HK-2 (cell line): ENCODE measurements at regions not wholly inside any gene's neighbourhood (a gene's known extent, or its start where the extent isn't known, plus 50 kb on each side); places are given as distances from the start of the nearest gene placed in this dataset.
"Not testable (repeated sequence)": the region's sequence is repeated elsewhere in the genome, so short reads cannot be mapped to it uniquely, and the experiment has no call there.

Experiments
- DNase-seq: peaks from one replicate; pipeline ENCODE4 v3.0.0-alpha.2; 2018; ENCODE audit not compliant: unreplicated experiment

DNA sequence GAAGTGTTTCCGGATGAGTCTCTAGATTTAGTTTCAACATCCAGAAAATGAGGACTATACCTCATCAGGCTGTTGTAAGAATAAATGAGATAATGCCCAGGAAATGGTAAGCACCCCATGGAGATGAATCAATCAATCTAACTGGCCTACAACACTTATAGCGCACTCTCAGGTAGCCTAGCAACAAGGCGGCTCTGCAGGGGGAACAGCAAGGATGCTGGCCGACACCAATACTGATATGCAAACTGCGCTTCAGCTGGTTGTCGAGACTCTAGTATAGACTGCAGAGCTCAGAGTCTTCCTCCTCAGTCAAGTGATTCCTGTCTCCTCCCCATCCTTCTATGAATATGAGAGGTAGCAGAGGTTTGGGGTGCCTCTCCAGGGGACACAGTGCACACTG lies 218.8 kb upstream of the WWC1 start:
- no peak for DNase-seq

DNA sequence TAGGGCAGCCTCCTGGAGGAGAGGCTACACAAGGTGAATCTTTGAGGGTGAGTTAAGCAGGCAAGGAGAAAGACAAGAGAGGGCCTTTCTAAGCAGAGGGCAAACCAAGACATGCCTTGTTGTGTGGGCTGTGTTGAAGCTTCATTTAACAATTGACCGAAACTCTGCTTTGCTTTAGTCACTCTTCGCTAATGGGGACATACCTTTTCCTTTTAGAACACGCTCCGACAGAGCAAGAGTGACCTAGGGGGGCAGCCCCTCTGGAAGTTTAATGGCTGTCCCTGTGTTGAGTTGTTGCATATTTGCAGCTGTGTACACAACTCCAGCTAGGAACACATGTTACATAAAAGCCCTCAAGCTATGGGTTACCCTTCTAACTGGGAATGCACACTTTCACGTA lies 218.1 kb upstream of the WWC1 start:
- no peak for DNase-seq

DNA sequence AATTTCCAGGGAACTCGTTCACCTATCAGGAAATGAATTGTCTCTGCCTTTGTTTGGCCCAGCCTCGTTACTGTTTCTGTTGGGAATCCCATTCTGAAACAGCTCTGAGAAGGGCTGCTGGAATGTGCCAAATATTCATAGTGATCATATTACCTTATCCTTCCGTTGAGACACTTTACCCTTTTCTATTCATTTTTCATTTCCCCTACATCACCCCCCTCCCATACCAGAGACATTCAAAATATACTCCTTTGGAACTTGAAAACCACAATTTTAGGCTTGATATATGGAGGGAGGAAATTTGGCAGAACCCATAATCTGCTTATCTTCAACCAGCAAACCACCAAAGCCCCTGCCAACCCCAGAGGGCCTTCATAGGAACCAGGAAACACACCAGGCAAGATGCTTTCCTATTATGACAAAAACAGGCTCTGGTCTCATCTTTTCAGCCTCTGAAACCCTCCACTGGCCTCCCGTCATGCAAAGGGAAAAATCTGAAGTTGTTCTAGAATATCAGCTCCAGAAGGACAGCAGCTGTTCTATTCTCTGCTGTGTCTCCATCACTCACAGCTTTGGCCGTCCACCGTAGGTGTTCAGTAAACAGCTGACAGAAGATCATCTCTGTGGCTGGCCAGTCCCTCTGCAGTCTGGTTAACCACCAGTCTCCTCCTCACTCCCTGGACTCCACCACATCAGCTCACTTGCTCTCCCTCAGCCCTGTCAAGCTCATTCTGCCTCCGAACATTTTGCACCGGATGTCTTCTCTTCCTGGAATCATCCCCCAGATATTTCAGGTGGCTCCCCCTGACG lies 217.2 kb upstream of the WWC1 start:
- no peak for DNase-seq

DNA sequence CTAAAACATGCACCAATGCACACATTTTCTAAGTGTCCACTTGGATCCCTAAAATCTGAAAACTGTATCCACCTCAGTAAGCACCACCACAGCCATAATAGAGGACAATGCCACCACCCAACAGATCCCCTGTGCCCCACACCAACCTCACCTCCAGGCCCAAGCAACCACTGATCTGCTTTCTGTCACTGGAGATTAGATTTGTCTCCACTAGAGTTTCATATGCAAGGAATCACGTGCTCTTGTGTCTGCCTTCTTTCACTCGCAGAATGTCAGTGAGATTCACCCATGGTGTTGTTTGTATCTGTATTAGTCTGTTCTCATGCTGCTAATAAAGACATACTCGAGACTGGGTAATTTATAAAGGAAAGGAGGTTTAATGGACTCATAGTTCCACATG lies 216.1 kb upstream of the WWC1 start:
- no peak for DNase-seq

DNA sequence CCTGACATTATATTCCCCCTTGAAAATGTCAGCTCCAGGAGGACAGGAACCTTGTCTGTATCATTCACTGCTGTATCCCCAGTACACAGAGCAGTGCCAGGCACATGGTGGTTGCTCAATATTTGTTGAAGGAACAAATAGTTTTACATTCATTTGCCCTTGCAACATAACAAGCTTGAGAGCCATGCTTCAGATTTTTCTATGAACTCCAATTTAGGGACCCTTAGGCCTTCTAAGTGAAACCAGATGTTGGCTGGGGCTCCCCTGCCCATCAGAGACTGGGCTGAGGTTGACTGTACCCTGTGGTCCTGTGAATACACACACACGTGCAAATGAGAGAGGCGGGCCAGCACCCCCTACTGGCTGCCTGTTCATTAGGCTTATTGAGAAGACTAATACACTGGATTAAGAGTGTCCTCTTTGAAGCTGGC lies 214.9 kb upstream of the WWC1 start:
- DNase-seq: no peak

DNA sequence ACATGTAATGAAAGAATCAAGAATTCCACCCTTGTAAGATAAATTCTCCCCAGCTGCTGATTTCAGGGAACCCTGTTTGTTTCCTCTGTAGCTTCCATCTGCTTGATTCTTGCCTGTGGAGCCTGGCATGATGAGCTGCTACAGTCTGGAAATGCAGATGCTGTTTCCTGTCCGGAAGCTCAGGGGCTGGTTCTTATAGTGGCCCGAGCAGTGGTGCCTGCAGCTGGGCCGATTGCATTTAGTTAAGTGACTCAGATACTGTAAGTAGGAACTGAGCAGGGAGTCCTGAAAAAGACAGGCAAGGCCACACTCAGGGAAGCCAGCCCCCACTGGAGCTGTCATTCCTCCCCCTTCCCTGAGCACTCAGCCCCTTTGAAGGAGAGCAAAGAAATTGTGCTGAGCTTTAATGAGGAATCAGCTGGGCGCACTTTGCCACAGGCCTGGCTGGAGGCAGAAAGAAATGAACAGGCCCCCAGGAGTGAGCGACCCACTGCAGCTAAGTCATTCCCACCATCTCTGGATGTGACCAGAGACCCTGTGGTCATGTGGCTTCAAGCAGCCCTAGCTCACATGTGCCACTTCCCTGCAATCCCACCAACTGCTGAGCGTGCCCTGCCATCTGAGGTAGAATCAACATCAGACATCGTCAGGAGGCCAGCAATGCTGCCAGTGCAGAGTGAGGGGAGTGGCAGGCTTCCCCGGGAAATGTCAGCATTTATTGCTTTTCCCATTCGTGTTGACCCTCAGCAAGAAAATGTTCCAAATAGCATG lies 206.0 kb upstream of the WWC1 start:
- DNase-seq: no peak

DNA sequence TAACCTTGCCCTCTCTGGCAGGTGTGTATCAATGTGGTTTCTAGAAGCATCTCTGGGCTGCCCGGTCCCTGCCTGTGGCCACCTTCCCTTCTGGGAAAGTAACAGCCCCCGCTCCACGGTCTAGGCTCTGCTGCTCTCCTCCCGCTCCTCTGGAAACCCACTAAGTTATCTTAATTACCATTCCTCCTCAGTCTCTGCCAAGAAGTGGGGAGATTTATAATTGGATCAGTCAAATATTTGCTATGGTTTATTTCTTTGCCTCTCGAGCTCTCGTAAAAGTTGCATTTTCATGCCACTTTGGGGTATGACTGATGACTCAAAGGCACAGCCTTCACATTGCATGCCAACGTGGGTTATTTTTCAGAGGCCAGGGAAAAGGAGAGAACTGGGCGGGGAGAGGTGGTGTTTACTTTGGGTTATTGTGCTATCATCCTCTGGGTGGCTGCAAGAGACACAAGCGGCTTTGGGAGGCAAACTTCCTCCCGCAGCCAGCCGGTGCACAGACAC lies 205.3 kb upstream of the WWC1 start:
- peak; percentile 52 for DNase-seq

DNA sequence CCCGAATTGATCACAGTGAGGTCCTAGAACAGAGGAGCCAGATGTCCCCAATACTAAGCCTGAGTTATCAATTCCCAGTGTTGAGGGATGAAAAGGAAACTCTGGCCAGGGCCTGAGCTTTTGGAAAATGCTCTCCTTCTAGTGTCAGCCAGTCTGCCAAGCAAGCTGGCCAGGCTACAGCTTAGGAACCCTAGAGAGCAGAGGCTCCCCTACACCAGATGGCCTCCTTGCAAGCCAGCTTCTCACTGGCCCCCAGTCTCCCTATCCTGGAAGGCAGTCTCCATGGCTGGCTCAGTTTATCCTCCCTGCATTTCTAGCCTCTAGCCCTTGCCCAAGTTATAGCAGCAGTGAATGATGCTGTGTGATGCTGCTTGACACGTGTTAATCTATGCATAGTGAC lies 204.7 kb upstream of the WWC1 start:
- no peak for DNase-seq

DNA sequence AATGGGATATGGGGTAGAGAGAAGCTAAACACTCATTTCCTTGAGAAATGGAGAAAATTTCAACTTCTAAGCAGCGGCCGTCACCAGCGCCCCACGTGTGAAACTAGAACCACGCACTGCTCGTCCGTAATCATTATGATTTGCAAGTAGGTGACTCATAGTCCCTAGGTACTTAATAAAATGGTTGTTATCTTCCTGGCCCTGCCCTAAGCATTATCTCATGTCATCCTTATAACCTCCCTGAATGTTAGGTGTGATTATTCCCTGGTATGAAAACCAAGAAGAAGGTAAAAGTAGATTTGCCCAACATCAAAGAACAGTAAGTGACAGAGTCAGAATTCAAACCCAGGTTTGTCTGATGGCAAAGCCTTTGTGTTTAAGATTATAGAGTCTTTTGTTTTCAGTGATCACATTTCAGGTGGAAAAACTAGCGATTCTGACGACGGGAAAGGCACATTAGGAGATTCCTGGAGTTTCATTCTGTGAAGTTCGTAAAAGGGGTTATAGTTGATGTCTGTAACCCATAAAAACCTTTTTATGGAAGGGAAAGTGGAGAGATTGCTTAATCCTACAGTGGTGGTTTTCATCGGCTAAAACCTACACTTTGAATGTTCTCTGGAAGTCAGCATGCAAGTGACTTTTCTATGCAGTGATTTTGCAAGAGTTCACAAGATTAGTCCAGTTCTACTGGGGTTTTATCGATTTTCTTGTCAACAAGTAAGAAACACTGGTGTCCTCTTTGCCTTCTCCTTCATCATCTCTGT lies 202.9 kb upstream of the WWC1 start:
- no peak for DNase-seq

DNA sequence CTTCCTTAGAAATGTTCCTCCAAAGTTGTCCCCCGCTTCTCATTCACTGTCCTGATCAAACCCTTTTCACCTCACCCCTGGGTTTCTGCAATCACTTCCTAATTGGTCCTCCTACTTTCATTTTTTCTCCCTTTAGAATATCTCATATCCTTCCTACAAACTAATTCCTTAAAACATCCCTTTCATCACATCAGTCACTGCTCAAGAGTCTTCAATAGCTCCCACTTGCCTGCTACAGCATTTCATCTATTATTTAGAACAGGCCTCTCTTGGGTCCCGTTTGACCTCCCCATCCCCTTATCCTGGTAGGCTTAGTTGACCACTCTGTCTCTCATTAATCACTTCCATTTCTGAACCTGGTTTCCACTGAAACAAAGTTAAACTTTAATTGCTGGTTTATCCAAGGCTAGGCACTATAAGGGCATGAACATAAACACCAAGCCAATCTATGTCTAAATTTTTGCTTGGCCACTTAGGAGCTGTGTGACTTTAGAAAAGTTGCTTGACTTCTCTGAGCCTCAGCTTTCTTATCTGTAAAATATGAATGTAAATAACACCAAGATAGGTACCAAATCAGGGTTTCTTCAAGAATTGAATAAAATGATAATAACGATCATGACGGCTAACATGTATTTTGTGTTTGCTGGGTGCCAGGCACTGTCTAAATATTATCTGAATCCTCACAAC lies 202.1 kb upstream of the WWC1 start:
- no peak for DNase-seq

DNA sequence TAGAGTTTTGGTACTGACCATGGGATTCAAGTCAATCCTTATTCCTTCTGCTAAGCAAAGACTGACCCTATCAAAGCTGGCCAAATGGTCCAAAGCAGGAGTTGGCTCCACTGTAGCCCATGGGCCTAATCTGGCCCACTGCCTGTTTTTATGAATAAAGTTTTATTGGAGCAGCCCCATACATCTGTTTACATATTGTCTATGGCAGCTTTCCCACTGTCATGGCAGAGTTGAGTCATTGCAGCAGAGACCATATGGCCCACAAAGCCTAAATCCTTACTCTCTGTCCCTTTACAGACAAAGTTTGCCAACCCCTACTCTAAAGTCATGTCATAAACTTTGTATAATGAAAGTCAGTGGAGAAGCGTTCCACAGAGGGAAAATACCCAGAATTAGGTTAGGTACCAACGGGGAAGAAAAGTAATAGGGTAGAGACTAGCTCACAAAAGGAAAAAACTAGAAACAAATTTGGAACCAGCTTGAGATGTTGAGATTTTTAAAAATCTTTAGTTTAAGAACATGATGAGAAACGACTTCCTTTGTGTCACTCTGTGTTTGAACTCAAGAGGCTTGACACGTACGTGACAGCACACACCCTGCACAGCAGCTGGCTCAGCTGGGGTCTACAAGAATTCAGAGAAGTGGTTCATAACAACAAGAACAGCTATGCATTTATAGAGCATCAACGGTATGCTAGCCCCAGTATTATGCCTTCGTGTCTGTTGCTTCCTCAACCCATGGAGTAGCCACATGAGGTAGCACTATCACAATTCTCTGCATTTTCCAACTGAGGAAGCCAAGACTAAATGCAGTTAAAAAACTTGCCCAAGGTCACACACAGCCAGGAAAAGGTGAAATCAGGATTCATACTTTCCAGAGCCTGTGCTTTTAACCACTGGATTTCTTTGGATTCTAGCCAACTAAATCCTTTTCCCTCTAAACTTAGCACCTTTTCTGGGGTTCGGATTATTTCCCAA lies 198.9 kb upstream of the WWC1 start:
- DNase-seq: no peak

DNA sequence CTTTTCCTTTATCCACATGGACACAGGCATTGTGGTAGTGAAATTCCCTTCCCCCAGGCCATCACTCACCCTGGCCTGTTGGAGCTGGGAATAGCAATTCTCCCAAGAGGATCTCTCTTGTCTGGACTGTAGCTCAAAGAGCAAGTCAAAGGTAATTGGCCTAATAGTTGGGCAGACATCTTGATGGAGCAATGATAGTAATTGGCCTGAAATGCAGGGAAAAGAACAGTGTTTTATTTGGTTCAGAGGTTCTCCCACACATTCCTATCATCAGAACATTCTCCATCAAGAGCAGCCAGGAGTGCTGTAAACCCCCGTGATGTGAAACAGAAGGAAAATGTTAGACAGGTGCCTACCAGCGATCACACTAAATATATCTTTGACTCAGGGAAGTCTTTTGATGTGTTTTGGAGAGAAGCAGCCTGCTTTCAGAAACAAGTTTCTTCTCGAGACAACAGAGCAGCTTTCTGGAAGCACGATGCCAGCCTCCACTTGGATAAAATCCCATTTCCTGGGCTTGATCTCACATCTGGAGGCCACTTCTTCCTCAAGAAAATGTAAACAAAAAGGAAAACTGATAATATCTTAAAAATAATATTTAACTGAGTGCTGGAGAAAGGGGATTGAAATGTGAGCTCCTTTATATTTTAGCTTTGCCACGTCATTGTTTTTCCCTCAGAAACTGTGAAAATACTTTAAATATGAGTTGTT lies 198.1 kb upstream of the WWC1 start:
- DNase-seq: no peak

DNA sequence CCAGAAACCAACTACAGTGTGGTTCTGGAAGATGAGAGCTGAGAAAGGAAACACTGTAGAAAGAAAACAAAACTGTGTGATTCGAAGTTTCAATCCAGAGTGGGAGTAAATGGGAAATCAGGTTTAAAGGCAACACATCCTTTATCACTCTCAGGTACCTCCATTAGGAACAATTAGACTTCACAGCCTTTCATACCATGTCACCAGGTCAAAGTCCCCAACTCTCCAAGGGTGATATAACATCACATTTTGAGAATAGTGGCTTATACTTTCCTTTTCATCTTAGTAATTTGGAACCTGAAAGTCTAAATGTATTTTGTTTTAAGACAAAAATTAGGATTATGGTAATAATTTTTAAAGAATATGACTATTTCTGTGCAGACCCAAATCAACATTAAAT lies 194.9 kb upstream of the WWC1 start:
- no peak for DNase-seq

DNA sequence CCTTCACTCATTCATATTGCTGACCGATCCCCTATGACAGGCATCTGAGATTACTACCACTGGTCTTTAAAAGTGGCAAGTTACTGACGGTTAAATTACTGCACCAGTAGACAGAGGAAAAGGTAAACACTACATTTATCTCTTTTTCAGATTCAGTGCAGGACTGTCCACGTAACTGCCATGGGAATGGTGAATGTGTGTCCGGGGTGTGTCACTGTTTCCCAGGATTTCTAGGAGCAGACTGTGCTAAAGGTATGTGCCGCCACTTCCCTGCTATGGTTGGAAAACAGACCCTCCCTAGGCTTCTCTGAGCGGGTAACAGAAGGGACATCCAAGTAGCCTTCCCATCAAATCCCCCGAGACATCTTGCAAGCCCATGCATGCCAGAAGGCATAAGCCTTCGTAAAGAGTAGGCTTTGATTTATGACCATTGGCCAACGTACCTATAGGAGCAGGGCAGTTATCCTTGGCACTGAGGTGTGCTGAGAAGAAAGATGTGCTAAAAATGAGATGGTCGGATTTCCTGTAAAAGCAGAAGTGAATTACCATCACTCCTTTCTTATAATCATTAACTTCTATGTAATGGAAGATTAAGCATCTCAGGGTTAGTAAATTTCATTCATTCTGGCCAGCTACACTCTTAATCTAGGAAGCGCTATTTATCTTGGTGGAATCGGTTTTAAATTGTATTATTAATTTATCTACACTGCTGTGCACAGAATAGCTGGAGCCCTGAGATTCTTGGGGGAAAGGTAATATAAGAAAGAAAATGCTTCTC lies 193.4 kb upstream of the WWC1 start:
- no peak for DNase-seq

DNA sequence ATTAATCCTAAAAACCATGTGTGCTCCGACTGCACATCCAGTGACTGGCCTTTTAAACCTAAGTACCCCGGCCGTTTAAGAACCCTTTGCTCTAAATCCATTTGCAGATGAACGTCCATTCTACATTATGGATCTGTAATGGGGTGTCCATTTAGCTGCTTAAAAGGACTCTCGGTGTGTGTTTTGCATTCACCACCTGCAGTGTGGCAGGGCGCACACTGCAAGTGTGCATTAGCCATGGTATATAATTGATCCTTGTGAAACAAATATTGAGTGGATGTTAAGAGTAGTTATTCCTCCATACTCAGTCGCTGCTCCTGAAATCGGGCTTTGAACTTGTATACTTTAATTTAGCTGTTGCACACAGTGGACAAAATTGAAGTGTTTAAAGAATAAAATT lies 190.1 kb upstream of the WWC1 start:
- DNase-seq: no peak

DNA sequence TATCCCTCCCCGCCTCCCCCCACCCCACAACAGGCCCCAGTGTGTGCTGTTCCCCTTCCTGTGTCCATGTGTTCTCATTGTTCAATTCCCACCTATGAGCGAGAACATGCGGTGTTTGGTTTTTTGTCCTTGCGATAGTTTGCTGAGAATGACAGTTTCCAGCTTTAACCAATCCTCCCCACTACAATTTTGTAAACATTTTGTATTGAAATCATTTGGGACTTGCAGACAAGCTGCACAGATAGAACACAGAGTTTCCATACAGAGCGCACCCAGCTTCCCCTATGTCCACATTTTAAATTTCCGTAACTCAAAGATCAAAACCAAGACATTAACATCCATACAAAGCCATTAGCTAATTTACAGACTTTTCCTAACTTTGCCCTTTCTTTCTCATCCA lies 188.4 kb upstream of the WWC1 start:
- DNase-seq: not testable (repeated sequence)

DNA sequence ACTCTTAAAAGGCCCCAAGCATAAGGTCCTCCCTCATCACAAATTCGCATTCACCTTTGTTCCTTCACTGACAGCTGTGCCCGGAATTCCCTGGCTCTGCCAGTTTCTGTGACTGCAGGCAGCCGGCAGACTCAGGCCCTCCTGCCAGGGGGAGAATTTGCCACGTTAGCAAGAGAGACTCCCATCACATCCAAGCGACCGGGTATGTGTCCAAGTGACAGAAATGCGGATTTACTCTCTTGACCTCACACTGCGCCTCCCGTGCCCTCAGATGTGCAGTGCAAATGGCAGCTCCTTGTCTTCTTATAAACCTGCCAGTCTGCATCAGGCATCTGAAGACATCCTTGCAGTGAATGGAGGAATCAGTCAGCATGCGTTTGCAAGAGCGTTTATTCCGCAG lies 187.1 kb upstream of the WWC1 start:
- DNase-seq: no peak

DNA sequence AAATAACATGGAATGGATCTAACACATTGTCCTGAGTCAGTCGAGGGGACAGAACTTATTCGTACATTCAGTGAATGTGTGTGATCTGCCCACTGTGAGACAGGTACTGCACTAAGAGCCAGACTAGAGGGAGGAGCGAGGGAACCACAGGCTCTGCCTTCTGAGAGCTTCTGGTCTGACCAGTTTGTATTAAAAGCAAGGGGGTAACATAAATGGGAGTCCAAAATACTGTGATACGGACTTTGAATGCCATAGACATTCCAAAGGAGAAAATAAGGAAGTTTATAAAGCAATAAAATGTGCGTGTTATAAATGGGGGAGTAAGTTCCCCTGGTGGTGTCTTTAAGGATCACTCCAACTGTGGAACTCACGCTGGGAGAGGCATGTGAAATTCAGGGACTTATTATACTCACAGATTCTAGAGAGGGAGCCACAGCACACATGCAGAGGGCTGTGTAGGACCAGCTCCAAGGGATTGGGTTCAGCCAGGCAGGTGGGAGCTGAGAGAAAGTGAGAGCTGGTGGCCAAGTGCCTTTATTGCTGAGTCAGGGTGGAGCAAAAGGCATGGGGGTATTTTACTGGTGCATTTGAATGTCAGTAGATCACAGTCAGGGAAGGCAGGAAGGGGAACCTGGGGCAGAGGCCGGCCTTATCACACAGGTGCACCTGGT lies 186.5 kb upstream of the WWC1 start:
- no peak for DNase-seq
